ENCODE measurements at regions not wholly inside any gene's neighbourhood (a gene's known extent, or its start where the extent isn't known, plus 50 kb on each side); places are given as distances from the start of the nearest gene placed in this dataset.

DNA sequence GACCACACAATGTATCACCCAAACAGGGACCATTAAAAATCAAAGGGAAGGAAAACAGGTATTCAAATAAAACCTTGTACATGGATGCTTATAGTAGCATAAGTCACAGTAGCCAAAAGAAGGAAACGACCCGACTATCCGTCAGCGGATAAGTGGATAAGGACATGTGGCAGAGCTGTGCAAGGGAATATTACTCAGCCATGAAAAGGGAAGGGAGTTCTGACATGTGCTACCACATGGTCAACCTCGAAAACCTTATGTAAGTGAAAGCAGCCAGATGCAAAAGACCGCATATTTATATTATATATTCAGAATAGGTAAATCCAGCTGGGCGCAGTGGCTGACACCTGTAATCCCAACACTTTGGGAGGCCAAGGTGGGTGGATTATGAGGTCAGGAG lies 193.3 kb downstream of the NPHP4 start:
- TF ChIP-seq, protein P1, sequence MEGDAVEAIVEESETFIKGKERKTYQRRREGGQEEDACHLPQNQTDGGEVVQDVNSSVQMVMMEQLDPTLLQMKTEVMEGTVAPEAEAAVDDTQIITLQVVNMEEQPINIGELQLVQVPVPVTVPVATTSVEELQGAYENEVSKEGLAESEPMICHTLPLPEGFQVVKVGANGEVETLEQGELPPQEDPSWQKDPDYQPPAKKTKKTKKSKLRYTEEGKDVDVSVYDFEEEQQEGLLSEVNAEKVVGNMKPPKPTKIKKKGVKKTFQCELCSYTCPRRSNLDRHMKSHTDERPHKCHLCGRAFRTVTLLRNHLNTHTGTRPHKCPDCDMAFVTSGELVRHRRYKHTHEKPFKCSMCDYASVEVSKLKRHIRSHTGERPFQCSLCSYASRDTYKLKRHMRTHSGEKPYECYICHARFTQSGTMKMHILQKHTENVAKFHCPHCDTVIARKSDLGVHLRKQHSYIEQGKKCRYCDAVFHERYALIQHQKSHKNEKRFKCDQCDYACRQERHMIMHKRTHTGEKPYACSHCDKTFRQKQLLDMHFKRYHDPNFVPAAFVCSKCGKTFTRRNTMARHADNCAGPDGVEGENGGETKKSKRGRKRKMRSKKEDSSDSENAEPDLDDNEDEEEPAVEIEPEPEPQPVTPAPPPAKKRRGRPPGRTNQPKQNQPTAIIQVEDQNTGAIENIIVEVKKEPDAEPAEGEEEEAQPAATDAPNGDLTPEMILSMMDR (IDR thresholded peaks at IDR 0.05), result no peak
- DNase-seq (ENCODE audit: low spot score) (no peak), ATAC-seq (ENCODE audit: low FRiP score) (no peak)

DNA sequence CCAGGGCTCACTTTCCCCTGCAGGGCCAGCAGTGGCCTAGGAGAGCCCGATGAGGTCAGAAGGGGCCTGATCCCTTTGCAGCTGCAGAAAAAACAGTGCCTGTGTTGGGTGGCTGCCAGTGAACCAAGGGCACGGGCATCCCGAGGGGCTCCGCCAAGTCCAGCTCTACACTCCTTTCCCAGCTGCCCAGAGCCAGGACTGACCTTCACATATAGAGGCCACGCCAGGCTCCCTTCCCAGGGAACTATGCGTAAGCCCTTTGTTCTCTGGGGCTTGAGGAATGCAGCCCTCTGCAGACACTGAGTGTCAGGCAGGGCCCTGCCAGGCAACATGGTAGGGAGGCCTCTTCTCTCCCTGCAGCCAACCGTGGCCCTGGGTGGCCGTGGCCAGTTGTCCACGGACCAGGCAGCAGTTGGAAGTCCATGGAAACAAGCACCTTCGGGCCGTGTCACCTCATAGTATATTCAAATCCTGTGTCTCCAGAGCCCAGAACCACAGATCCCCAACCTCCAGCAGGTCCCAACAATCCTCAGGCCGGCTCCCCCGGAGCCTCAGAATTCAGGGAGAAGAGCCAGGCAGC lies 194.0 kb downstream of the NPHP4 start:
- TF ChIP-seq, protein P1 (IDR thresholded peaks at IDR 0.05), result no peak
- ATAC-seq (ENCODE audit: low FRiP score) (no peak), DNase-seq (ENCODE audit: low spot score) (no peak)

DNA sequence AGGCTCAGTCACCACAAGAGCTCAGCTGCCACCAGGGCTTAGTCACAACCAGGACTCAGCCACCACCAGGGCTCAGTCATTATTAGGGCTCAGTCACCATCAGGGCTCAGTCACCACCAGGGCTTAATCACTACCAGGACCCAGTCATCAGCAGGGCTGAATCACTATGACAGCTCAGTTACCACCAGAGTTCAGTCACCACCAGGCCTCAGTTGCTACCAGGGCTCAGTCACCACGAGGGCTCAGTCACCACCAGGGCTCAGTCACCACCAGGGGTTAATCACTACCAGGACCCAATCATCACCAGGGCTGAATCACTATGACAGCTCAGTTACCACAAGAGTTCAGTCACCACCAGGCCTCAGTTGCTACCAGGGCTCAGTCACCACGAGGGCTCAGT lies 196.2 kb downstream of the NPHP4 start:
- TF ChIP-seq, protein P1 (IDR thresholded peaks at IDR 0.05), result no peak
- ATAC-seq (ENCODE audit: low FRiP score) (no peak), DNase-seq (ENCODE audit: low spot score) (no peak)

DNA sequence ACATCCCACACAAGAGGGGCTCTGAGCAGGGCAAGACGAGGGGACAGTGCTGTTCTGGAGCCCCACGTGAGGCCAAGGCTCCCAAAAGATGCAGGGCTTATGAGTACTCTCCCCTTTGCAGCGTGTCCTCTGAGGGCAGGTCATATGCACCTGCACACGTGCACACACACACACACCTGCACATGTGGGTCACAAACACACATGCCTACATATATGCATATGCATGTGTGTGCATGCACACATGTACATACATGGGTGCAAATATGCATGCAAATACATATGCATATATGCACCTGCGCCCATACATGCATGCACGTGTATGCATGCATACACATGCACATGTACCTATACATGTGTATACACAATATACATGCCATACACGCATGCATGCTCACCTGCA lies 197.9 kb downstream of the NPHP4 start:
- TF ChIP-seq, protein P1 (IDR thresholded peaks at IDR 0.05), result no peak
- ATAC-seq (ENCODE audit: low FRiP score) (no peak), DNase-seq (ENCODE audit: low spot score) (no peak)

DNA sequence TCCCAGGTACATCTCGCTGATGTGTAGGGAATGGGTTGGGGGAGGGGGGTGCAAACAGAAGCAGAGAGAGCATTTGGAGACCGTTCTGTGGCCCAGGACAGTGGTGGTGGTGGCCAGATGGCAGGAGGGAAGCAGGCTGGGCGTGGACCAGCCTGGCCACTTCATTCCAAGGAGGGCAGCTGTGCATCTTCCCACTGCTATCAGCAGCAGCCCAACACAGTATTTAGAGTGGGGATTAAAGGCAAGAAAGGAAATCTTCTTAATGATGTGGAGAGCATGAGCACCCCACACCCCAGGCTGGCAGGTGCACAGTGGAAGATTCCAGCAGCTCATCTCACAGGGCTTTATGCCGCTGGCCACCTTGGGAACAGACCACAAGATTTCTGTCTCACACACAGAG lies 198.7 kb downstream of the NPHP4 start:
- TF ChIP-seq, protein P1 (IDR thresholded peaks at IDR 0.05), result no peak
- DNase-seq (ENCODE audit: low spot score) (no peak), ATAC-seq (ENCODE audit: low FRiP score) (no peak)

DNA sequence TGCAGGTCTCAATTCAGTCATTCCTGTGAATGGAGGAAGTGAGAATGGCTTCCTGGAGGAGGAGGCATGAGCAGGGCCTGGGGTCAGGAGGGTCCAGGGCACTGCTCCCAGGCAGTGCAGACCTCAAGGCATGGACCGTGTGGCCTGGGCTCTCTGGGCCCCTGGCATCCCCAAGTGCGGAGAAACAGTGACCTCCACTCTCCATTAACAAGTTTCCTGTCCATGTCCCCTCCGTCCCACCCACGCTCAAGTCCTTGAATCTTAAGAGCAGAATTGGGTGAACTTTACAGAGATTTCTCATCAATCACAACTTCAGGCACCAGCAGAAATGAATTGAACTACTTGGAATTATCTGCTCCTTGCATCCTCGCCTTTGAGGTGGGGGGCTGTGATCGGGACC lies 211.1 kb downstream of the NPHP4 start:
- no peak for ATAC-seq (ENCODE audit: low FRiP score)
- TF ChIP-seq, protein P1 (IDR thresholded peaks at IDR 0.05), result no peak
- no peak for DNase-seq (ENCODE audit: low spot score)

DNA sequence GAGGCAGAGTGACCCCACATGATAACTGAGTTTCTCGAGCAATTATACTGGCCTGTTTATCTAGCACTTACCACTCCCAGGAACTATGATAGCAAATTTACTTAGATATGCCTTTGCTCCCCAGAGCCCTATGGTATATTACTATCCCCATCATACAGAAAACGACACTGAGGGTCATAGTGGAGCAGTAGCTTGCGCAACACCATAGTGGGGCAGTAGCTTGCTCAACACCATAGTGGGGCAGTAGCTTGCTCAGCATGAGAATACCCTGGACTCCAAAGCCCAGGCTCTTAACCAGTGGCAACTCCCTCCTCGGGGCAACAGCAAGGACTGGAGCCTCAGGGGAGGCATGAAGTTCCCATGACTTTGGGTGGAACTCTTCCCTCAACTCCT lies 211.9 kb downstream of the NPHP4 start:
- no peak for DNase-seq (ENCODE audit: low spot score)
- TF ChIP-seq, protein P1 (IDR thresholded peaks at IDR 0.05), result no peak
- no peak for ATAC-seq (ENCODE audit: low FRiP score)

Data from omental fat pad (tissue), 3 donors.